HG02759 (cell line): ENCODE measurements at regions not wholly inside any gene's neighbourhood (a gene's known extent, or its start where the extent isn't known, plus 50 kb on each side); places are given as distances from the start of the nearest gene placed in this dataset.
"Not testable (repeated sequence)": the region's sequence is repeated elsewhere in the genome, so short reads cannot be mapped to it uniquely, and the experiment has no call there.

Experiments used
- ATAC-seq: cut with Tn5 transposase; IDR thresholded peaks from one replicate; pipeline ENCODE4 v1.9.1; 2021; ENCODE audit warnings: mild to moderate bottlenecking, moderate library complexity; ENCODE audit not compliant: unreplicated experiment

GRCh38 chr2:114128725-114129124 lies 238.8 kb downstream of the ACTR3 start:
- ATAC-seq: no peak

GRCh38 chr2:114132050-114132449 lies 242.2 kb downstream of the ACTR3 start:
- ATAC-seq: not testable (repeated sequence)

GRCh38 chr2:114134146-114134545 lies 244.3 kb downstream of the ACTR3 start:
- no peak for ATAC-seq

- no peak for ATAC-seq
Observed at GRCh38 chr2:114139542-114139941, 249.7 kb downstream of the ACTR3 start.

- ATAC-seq: no peak
Observed at GRCh38 chr2:114156366-114157056, 266.6 kb downstream of the ACTR3 start.

- no peak for ATAC-seq
Observed at GRCh38 chr2:114157057-114157385, 267.1 kb downstream of the ACTR3 start.

GRCh38 chr2:114160263-114160981 lies 270.5 kb downstream of the ACTR3 start:
- ATAC-seq: no peak

- no peak for ATAC-seq
Observed at GRCh38 chr2:114161371-114161770, 271.5 kb downstream of the ACTR3 start.

GRCh38 chr2:114167799-114168198 lies 274.6 kb upstream of the DPP10 start:
- no peak for ATAC-seq

GRCh38 chr2:114170070-114170469 lies 272.4 kb upstream of the DPP10 start:
- ATAC-seq: no peak

- ATAC-seq: no peak
Observed at GRCh38 chr2:114175507-114175906, 266.9 kb upstream of the DPP10 start.

- no peak for ATAC-seq
Observed at GRCh38 chr2:114185501-114185900, 256.9 kb upstream of the DPP10 start.

GRCh38 chr2:114192362-114192761 lies 250.1 kb upstream of the DPP10 start:
- ATAC-seq: no peak

GRCh38 chr2:114201781-114202180 lies 240.7 kb upstream of the DPP10 start:
- no peak for ATAC-seq

GRCh38 chr2:114203679-114204078 lies 238.8 kb upstream of the DPP10 start:
- ATAC-seq: no peak

GRCh38 chr2:114213808-114214207 lies 228.6 kb upstream of the DPP10 start:
- no peak for ATAC-seq

GRCh38 chr2:114218383-114218782 lies 224.1 kb upstream of the DPP10 start:
- ATAC-seq: no peak

GRCh38 chr2:114219456-114219855 lies 223.0 kb upstream of the DPP10 start:
- no peak for ATAC-seq

- no peak for ATAC-seq
Observed at GRCh38 chr2:114222344-114222743, 220.1 kb upstream of the DPP10 start.

GRCh38 chr2:114231921-114232320 lies 210.5 kb upstream of the DPP10 start:
- no peak for ATAC-seq

GRCh38 chr2:114237331-114237730 lies 205.1 kb upstream of the DPP10 start:
- no peak for ATAC-seq

GRCh38 chr2:114238910-114239559 lies 203.4 kb upstream of the DPP10 start:
- no peak for ATAC-seq
